ENCODE measurements at regions not wholly inside any gene's neighbourhood (a gene's known extent, or its start where the extent isn't known, plus 50 kb on each side); places are given as distances from the start of the nearest gene placed in this dataset.
A peak's percentile ranks its signal among the peaks of the same experiment; 100 is the strongest.

DNA sequence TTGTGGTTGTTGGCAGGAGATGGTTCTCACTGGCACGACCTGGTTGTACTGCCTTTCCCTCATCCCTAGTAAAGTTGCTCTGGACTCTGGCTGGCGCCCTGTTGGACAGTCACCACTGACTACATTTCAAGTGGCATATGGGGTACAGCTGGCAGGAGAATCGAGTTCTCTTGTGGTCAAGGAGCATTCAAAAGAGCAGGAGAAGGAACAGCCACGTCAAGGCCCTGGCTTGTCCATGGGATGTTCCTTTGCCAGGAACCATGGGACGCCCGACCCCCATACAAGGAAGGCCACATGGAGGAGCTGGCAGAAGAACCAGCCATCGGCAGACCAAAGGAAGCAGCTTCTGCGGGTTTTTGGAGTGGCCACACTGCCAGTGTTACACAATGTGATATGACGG lies 87.0 kb upstream of the SLC25A13 start:
- no peak overlapping the region for H3K4me3 ChIP-seq
- no peaks in the 10 kb centered on the region for H3K36me3 ChIP-seq
- H3K9me3 ChIP-seq: no peaks in the 10 kb centered on the region
- DNase-seq: no peak
- no peaks in the 10 kb centered on the region for H3K27me3 ChIP-seq

DNA sequence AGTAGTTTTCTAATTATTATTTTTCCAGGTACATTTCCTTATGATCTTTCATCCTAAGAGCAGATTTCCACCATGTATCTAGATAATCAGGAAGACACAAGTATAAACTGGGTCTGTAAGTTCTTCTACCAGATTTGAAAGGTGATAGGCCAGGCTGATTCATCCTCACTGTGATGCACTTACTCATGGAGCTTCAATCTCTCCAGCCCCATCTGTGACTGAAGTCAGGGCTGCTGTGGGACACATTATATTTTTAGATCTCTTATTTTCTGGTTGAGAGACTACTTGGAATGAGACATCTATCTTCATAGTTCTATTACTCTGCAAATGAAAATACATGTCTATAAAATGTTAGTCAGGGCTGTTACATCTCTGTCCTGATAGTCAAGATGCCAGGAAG lies 85.5 kb upstream of the SLC25A13 start:
- no peaks in the 10 kb centered on the region for H3K36me3 ChIP-seq
- no peak overlapping the region for H3K4me3 ChIP-seq
- H3K9me3 ChIP-seq: no peaks in the 10 kb centered on the region
- no peak for DNase-seq
- H3K27me3 ChIP-seq: no peaks in the 10 kb centered on the region

- H3K9me3 ChIP-seq: no peaks in the 10 kb centered on the region
- no peaks in the 10 kb centered on the region for H3K27me3 ChIP-seq
- DNase-seq: no peak
- no peak overlapping the region for H3K4me3 ChIP-seq
- H3K36me3 ChIP-seq: no peaks in the 10 kb centered on the region
Observed at GRCh38 chr7:96402913-96403312, 81.0 kb upstream of the SLC25A13 start.

- Histone ChIP-seq H3K36me3 (no peaks in the 10 kb centered on the region), H3K9me3 (no peaks in the 10 kb centered on the region), H3K27me3 (no peaks in the 10 kb centered on the region), H3K4me3 (no peak overlapping the region)
- DNase-seq: no peak
Observed at GRCh38 chr7:96401200-96401599, 79.3 kb upstream of the SLC25A13 start.

- Histone ChIP-seq H3K27me3 (no peaks in the 10 kb centered on the region), H3K36me3 (no peaks in the 10 kb centered on the region), H3K4me3 (no peak overlapping the region), H3K9me3 (no peaks in the 10 kb centered on the region)
- no peak for DNase-seq
Observed at GRCh38 chr7:96400518-96400917, 78.6 kb upstream of the SLC25A13 start.

GRCh38 chr7:96400001-96400400 lies 78.1 kb upstream of the SLC25A13 start:
- Histone ChIP-seq H3K36me3 (no peaks in the 10 kb centered on the region), H3K27me3 (no peaks in the 10 kb centered on the region), H3K4me3 (no peak overlapping the region), H3K9me3 (no peaks in the 10 kb centered on the region)
- DNase-seq: no peak

DNA sequence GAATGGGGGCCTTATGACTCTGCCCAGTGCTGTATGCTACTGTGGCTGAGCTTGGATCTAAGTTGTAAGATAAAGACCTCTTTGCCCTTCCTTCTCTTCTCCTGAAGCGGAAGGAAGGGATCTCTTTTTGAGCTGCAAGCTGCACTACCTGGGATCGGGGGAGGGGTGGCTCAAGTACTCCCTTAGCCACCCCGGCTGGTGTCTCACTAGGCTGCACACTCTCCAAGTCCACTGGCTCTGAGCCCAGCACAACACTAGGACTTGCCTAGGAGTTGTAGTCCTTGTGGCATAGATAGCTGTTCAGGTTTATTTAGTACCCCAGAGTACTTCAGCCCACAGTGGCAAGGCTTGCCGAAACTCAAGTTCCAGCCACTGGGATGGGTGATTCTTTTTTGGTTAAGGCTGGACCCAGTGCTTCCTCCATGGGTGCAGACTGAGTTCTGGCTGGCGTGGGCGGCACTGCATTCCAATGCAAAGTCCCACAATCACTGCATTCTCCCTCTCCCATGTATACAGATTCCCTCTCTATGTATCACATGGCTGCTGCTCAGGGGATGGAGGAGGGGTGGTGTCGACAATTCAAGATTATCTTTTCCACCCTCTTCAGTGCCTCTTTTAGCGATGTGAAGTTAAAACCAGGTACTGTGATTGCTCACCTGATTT lies 76.2 kb upstream of the SLC25A13 start:
- no peak overlapping the region for H3K4me3 ChIP-seq
- H3K9me3 ChIP-seq: no peaks in the 10 kb centered on the region
- no peak for DNase-seq
- no peaks in the 10 kb centered on the region for H3K36me3 ChIP-seq
- no peaks in the 10 kb centered on the region for H3K27me3 ChIP-seq

DNA sequence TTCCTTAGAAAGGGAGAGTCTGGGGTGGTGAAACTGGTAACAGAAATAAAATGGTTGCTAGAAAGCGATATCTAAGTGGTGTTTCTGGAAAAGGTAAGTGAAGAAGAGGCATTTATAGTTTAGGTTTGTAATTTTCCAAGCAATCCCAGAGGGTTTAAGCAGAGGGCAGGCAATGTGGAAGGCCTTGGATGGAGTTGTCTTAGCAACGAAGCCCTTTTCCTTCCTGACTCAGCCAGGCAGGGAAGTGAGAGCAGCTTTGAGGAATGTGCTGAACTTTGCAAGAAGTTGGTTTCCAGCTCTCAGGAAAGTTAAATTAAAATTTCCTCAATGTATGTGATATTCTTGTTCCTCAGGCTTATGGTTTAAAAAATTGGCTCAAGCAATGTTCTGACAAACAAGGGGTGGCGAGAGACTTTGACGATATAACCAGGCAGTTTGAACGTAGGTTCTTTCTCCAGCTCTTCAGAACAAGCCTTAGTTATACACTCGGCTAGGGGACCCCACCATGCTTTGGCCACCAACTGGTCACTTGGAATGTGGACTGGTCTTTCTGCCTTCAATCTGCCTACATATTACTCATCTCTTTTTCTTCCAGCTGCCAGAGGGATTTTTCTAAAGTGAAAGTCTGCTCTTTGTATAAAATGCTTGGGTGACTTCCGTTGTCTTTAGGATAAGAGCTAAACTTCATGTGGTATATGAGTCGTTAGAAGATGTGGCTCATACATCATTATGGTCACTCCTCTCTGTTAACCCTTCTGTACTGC lies 66.9 kb upstream of the SLC25A13 start:
- Histone ChIP-seq H3K9me3 (no peaks in the 10 kb centered on the region), H3K27me3 (no peaks in the 10 kb centered on the region), H3K4me3 (no peak overlapping the region), H3K36me3 (no peaks in the 10 kb centered on the region)
- DNase-seq: peak; percentile 21

DNA sequence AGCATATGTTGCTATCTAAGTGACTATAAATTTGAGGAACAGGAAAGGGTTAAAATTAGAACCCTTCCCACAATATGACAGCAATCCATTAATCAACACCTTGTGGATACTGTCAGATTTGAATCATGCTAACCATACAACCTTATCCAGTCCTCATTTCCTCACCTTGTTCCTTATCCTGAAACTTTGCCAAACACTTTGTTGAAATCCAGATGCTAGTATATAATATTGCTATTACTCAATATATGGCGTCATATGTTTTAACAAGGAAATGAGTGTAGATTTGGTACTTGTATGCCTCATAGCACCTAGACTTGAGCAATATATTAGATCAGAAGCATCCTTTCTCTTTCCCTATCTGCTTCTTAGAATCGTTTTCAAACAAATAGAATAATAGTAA lies 66.3 kb upstream of the SLC25A13 start:
- no peaks in the 10 kb centered on the region for H3K36me3 ChIP-seq
- no peak for DNase-seq
- no peaks in the 10 kb centered on the region for H3K27me3 ChIP-seq
- H3K4me3 ChIP-seq: no peak overlapping the region
- H3K9me3 ChIP-seq: no peaks in the 10 kb centered on the region

DNA sequence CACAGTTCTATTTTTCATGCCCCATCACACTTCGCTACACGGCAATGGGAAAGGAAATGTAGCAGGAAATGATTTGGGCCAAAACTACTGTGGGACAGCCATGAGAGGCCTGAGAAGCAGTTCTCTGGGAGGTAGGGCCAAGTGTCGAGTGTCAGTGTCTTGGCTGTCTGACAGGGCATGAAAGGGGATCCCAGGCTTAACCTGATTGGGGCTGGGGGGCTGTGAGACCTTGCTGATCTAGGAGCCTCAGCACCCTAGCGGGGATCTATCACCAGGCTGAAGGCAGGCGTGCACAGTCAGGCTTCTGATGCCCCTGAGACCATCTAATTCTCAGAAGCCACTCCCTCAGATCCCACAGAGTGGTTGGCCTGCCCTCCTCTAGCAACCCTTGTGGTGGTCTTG lies 58.2 kb upstream of the SLC25A13 start:
- no peaks in the 10 kb centered on the region for H3K27me3 ChIP-seq
- H3K4me3 ChIP-seq: no peak overlapping the region
- no peaks in the 10 kb centered on the region for H3K9me3 ChIP-seq
- H3K36me3 ChIP-seq: no peaks in the 10 kb centered on the region
- no peak for DNase-seq

DNA sequence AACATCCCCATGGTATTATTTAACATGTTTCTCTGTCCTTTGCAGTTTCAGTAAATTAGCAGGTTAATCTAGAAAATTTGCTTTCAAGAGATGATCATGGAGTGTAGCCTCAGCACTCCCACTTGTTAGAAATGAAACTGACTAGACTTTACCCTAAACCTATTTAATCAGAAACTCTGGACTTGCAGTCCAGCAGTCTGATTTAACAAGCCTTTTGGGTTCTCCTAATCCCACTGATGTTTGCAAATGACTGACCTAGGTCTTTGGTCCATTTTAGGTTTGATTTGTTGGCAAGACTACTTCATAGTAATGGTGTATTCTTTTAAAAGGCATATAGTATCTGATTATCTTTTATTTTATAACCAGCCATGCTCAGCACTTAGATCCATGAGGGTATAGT lies 55.5 kb upstream of the SLC25A13 start:
- Histone ChIP-seq H3K4me3 (no peak overlapping the region), H3K36me3 (no peaks in the 10 kb centered on the region), H3K9me3 (no peaks in the 10 kb centered on the region), H3K27me3 (no peaks in the 10 kb centered on the region)
- no peak for DNase-seq

Measured in MG63 (cell line).